IMR-90 (cell line): ENCODE measurements at regions not wholly inside any gene's neighbourhood (a gene's known extent, or its start where the extent isn't known, plus 50 kb on each side); places are given as distances from the start of the nearest gene placed in this dataset.

ENCODE experiments used
- ATAC-seq: fragments of 200-7000 bp; cut with Tn5 transposase; 2 replicates; pipeline ENCODE4 v1.9.1; 2020; ENCODE audit warnings: low read depth, mild to moderate bottlenecking, moderate library complexity
- BruUV-seq: library from RNA; stranded (reverse); fragments of 400-500 nt; replicated peaks from 2 replicates; lab custom pipeline; 2021; lab: Mats Ljungman, UMichigan
- CTCF ChIA-PET: fragments of 300-600 bp; formaldehyde crosslinking; extraction: SDS; loops from one replicate; lab custom pipeline; 2021; ENCODE audit warnings: antibody characterized with exemption; lab: Yijun Ruan, JAX
- POLR2A ChIA-PET: fragments of 300-600 bp; sonication (Branson Sonifier 250); formaldehyde crosslinking; loops from one replicate; lab custom pipeline; 2022; ENCODE audit warnings: antibody characterized with exemption; ENCODE audit not compliant: unreplicated experiment; lab: Charles Lee
- DNase-seq: peaks from one replicate; pipeline ENCODE4 v3.0.0; 2013
- H2AFZ ChIP-seq: replicated peaks from 2 replicates; pipeline ENCODE3; 2013; ENCODE audit warnings: low read length, mild to moderate bottlenecking; ENCODE audit not compliant: poor library complexity
- H2AK5ac ChIP-seq: 2 replicates; pipeline ENCODE4 v1.6.1; 2013; ENCODE audit warnings: low read depth, low read length, inconsistent platforms
- H2AK9ac ChIP-seq: replicated peaks from 2 replicates; pipeline ENCODE3; 2013; ENCODE audit warnings: mild to moderate bottlenecking, low read depth, low read length, moderate library complexity; ENCODE audit not compliant: poor library complexity
- H2BK120ac ChIP-seq: 2 replicates; pipeline ENCODE4 v1.6.1; 2013; ENCODE audit warnings: low read depth, low read length, inconsistent platforms
- H2BK15ac ChIP-seq: 3 replicates; pipeline ENCODE4 v1.6.1; 2013; ENCODE audit warnings: low read depth, low read length, inconsistent platforms
- H2BK20ac ChIP-seq: 2 replicates; pipeline ENCODE4 v1.6.1; 2013; ENCODE audit warnings: low read depth, mild to moderate bottlenecking, inconsistent platforms, low read length, moderate library complexity
- H2BK5ac ChIP-seq: 2 replicates; pipeline ENCODE4 v1.6.1; 2013; ENCODE audit warnings: mild to moderate bottlenecking, low read depth, low read length, inconsistent platforms; ENCODE audit not compliant: poor library complexity, severe bottlenecking
- H3K14ac ChIP-seq: replicated peaks from 2 replicates; pipeline ENCODE4 v1.6.1; 2013; ENCODE audit warnings: low read depth, low read length, inconsistent platforms
- H3K18ac ChIP-seq: 2 replicates; pipeline ENCODE4 v1.6.1; 2013; ENCODE audit warnings: low read depth, low read length, control low read depth
- H3K23ac ChIP-seq: 2 replicates; pipeline ENCODE4 v1.6.1; 2013; ENCODE audit warnings: low read depth, low read length, inconsistent platforms
- H3K27ac ChIP-seq: 2 replicates; pipeline ENCODE4 v1.5.1; 2013; ENCODE audit warnings: mild to moderate bottlenecking, control low read depth, low read length; ENCODE audit not compliant: insufficient read depth
- H3K27me3 ChIP-seq: 2 replicates; pipeline ENCODE4 v1.6.1; 2013; ENCODE audit warnings: low read length; ENCODE audit not compliant: control insufficient read depth, insufficient read depth
- H3K36me3 ChIP-seq: 2 replicates; pipeline ENCODE4 v1.6.1; 2013; ENCODE audit warnings: low read length, mixed read lengths; ENCODE audit not compliant: control insufficient read depth, insufficient read depth
- H3K4ac ChIP-seq: 2 replicates; pipeline ENCODE4 v1.6.1; 2013; ENCODE audit warnings: low read depth, low read length, inconsistent platforms
- H3K4me1 ChIP-seq: 2 replicates; pipeline ENCODE4 v1.6.1; 2013; ENCODE audit warnings: low read length, mixed read lengths; ENCODE audit not compliant: control insufficient read depth, insufficient read depth
- H3K4me2 ChIP-seq: 2 replicates; pipeline ENCODE4 v1.6.1; 2013; ENCODE audit warnings: low read depth, mild to moderate bottlenecking, control low read depth, low read length, moderate library complexity
- H3K4me3 ChIP-seq: 2 replicates; pipeline ENCODE4 v1.5.1; 2013; ENCODE audit warnings: low read depth, mild to moderate bottlenecking, control low read depth, low read length, moderate library complexity; ENCODE audit not compliant: insufficient read depth
- H3K56ac ChIP-seq: 2 replicates; pipeline ENCODE4 v1.6.1; 2013; ENCODE audit warnings: low read length, inconsistent platforms; ENCODE audit not compliant: insufficient read depth; ENCODE audit errors: extremely low read depth
- H3K79me1 ChIP-seq, 2 experiments: 2 replicates each; pipeline ENCODE4 v1.6.1; 2013; ENCODE audit warnings: low read length in 2 of 2, inconsistent platforms in 1 of 2, low read depth in 1 of 2
- H3K9ac ChIP-seq: 2 replicates; pipeline ENCODE4 v1.6.1; 2013; ENCODE audit warnings: low read depth, low read length, control low read depth
- H3K9me1 ChIP-seq: 2 replicates; pipeline ENCODE4 v1.6.1; 2013; ENCODE audit warnings: low read length, inconsistent platforms; ENCODE audit not compliant: insufficient read depth
- H3K9me3 ChIP-seq: 2 replicates; pipeline ENCODE4 v1.6.1; 2013; ENCODE audit warnings: low read length; ENCODE audit not compliant: control insufficient read depth, insufficient read depth
- H4K20me1 ChIP-seq: 2 replicates; pipeline ENCODE4 v1.6.1; 2013; ENCODE audit warnings: low read length, inconsistent platforms; ENCODE audit not compliant: insufficient read depth
- H4K5ac ChIP-seq: 2 replicates; pipeline ENCODE4 v1.6.1; 2013; ENCODE audit warnings: mild to moderate bottlenecking, low read depth, low read length, control low read depth
- H4K8ac ChIP-seq, 2 experiments: 2 replicates each; pipeline ENCODE4 v1.6.1; 2013; ENCODE audit warnings: low read depth in 2 of 2, low read length in 2 of 2, control low read depth in 1 of 2, inconsistent platforms in 1 of 2
- H4K91ac ChIP-seq: 2 replicates; pipeline ENCODE4 v1.6.1; 2013; ENCODE audit warnings: low read depth, low read length, inconsistent platforms; ENCODE audit not compliant: insufficient read depth
- BHLHE40 ChIP-seq: fragments of 150-350 bp; IDR thresholded peaks from 2 replicates; pipeline ENCODE4 v1.6.1; 2016; ENCODE audit warnings: mild to moderate bottlenecking, low read depth, low read length
- CEBPB ChIP-seq: IDR thresholded peaks from 2 replicates; pipeline ENCODE4 v1.6.1; 2012; ENCODE audit warnings: low read depth, low read length, improper control_type of control experiment
- CHD1 ChIP-seq: IDR thresholded peaks from 2 replicates; pipeline ENCODE4 v1.6.1; 2012; ENCODE audit warnings: low read depth, low read length, improper control_type of control experiment
- CTCF ChIP-seq: conservative IDR thresholded peaks from 2 replicates; pipeline ENCODE4 v1.5.1; 2012; ENCODE audit warnings: mild to moderate bottlenecking, low read depth, low read length, improper control_type of control experiment
- ELK1 ChIP-seq: fragments of 150-350 bp; IDR thresholded peaks from 2 replicates; pipeline ENCODE4 v1.6.1; 2016; ENCODE audit warnings: low read depth, mild to moderate bottlenecking, low read length, moderate library complexity, borderline replicate concordance
- FOS ChIP-seq: fragments of 150-350 bp; IDR thresholded peaks from 2 replicates; pipeline ENCODE4 v1.6.1; 2016; ENCODE audit warnings: low read depth, low read length
- MAFK ChIP-seq: IDR thresholded peaks from 2 replicates; pipeline ENCODE4 v1.6.1; 2012; ENCODE audit warnings: low read depth, low read length, improper control_type of control experiment
- MAZ ChIP-seq: IDR thresholded peaks from 2 replicates; pipeline ENCODE4 v1.6.1; 2012; ENCODE audit warnings: low read depth, mild to moderate bottlenecking, low read length, improper control_type of control experiment, moderate library complexity, borderline replicate concordance
- MXI1 ChIP-seq: IDR thresholded peaks from 2 replicates; pipeline ENCODE4 v1.6.1; 2012; ENCODE audit warnings: low read depth, mild to moderate bottlenecking, low read length, moderate library complexity, borderline replicate concordance
- NFE2L2 ChIP-seq: fragments of 150-350 bp; IDR thresholded peaks from 2 replicates; pipeline ENCODE4 v1.6.1; 2016; ENCODE audit warnings: low read depth, mild to moderate bottlenecking, low read length
- POLR2A ChIP-seq: IDR thresholded peaks from 2 replicates; pipeline ENCODE4 v1.6.1; 2012; ENCODE audit warnings: mild to moderate bottlenecking, low read depth, low read length
- RAD21 ChIP-seq: IDR thresholded peaks from 2 replicates; pipeline ENCODE4 v1.6.1; 2012; ENCODE audit warnings: low read length, improper control_type of control experiment
- RFX5 ChIP-seq: IDR thresholded peaks from 2 replicates; pipeline ENCODE4 v1.8.0; 2012; ENCODE audit warnings: low read depth, mild to moderate bottlenecking, low read length, moderate library complexity
- SMC3 ChIP-seq: fragments of 150-350 bp; IDR thresholded peaks from 2 replicates; pipeline ENCODE4 v1.6.1; 2016; ENCODE audit warnings: low read depth, mild to moderate bottlenecking, antibody characterized with exemption, low read length, moderate library complexity
- USF2 ChIP-seq: fragments of 150-350 bp; IDR thresholded peaks from 2 replicates; pipeline ENCODE4 v1.6.1; 2017; ENCODE audit warnings: mild to moderate bottlenecking, antibody characterized with exemption, low read length, low read depth
- WGBS, 2 experiments: methylation state at CpG; one replicate each; pipeline versions ENCODE4 v1.1.5 to v1.1.7; 2013; ENCODE audit warnings: missing lambda C conversion rate in 2 of 2; ENCODE audit not compliant: insufficient read length in 1 of 2; ENCODE audit errors: extremely low coverage in 2 of 2; 5-methylcytosine and 5-hydroxymethylcytosine counted together
- dilution Hi-C: fragments of 300-500 bp; cut with HindIII; formaldehyde crosslinking; loops from one replicate; pipeline ENCODE4 v1.14.3; 2018; ENCODE audit warnings: low sequenced_read_pairs; ENCODE audit not compliant: unreplicated experiment
- in situ Hi-C: fragments of 300-500 bp; cut with MboI; formaldehyde crosslinking; loops from 3 replicates; pipeline ENCODE4 v1.14.3; 2019; ENCODE audit warnings: low sequenced_read_pairs, inconsistent platforms, mixed read lengths
- intact Hi-C: fragments of 100-400 bp; cut with micrococcal nuclease; formaldehyde crosslinking; loops from 2 replicates; pipeline ENCODE4 v1.10.0; 2022

- H3K9me1 ChIP-seq, result no peaks in the 10 kb centered on the region
- intact Hi-C loops, result no loop called here
- no peak overlapping the region; the same call in 1 of the 2 replicates for H3K4me3 ChIP-seq
- no peaks in the 10 kb centered on the region for H3K79me1 ChIP-seq
- in situ Hi-C loops, result no loop called here
- no peak overlapping the region; the same call in 1 of the 2 replicates for H3K4me2 ChIP-seq
- no peak overlapping the region for H3K4ac ChIP-seq
- H4K20me1 ChIP-seq, result no peaks in the 10 kb centered on the region
- H3K9ac ChIP-seq, result no peak overlapping the region
- no peak overlapping the region for H2BK20ac ChIP-seq
- no peak overlapping the region for H4K5ac ChIP-seq
- POLR2A ChIA-PET, result no interaction called here
- no peak overlapping the region for H4K8ac ChIP-seq
- DNase-seq, result no peak
- H3K23ac ChIP-seq, result no peak overlapping the region
- H3K36me3 ChIP-seq, result no peaks in the 10 kb centered on the region
- dilution Hi-C loops, result no loop called here
- no peaks in the 10 kb centered on the region for H3K9me3 ChIP-seq
- CTCF ChIA-PET, result interaction anchor here (0.6 kb wide), 1 partner anchor 437 kb away, joined by 3 read pairs; no protein-coding TSS in a partner anchor
- no peak overlapping the region for H4K91ac ChIP-seq
- H2AK9ac ChIP-seq, result no peak overlapping the region
- 0% methylated on average over 3 of the region's 14 CpGs; no CpG with 5 or more reads in 1 of the 2 experiments for WGBS, 2 experiments
- H2BK5ac ChIP-seq, result no peak overlapping the region
- H2BK15ac ChIP-seq, result no peak overlapping the region
- H3K27me3 ChIP-seq, result peaks cover 23% of the 10 kb centered on the region
- peak overlapping the region; percentile 32 for H2AFZ ChIP-seq
- no peak overlapping the region for H3K14ac ChIP-seq
- H3K18ac ChIP-seq, result no peak overlapping the region
- H3K27ac ChIP-seq, result no peak overlapping the region
- ATAC-seq, result no peak
- no TSS peak for BruUV-seq
- no peaks in the 10 kb centered on the region for H3K4me1 ChIP-seq
- H2AK5ac ChIP-seq, result no peak overlapping the region
- no peak overlapping the region for H3K56ac ChIP-seq
- no peak overlapping the region for H2BK120ac ChIP-seq
- no peak for TF ChIP-seq MAFK
- TF ChIP-seq CEBPB, result no peak
- TF ChIP-seq POLR2A, result no peak
- no peak for TF ChIP-seq ELK1
- no peak for TF ChIP-seq USF2
- TF ChIP-seq RFX5, result no peak
- TF ChIP-seq CHD1, result no peak
- no peak for TF ChIP-seq MAZ
- no peak for TF ChIP-seq CTCF
- no peak for TF ChIP-seq MXI1
- no peak for TF ChIP-seq FOS
- no peak for TF ChIP-seq RAD21
- no peak for TF ChIP-seq SMC3
- no peak for TF ChIP-seq BHLHE40
- no peak for TF ChIP-seq NFE2L2
Measured at GRCh38 chr15:77747175-77748077, 114.7 kb upstream of the LINGO1 start.
